ENCODE measurements at regions not wholly inside any gene's neighbourhood (a gene's known extent, or its start where the extent isn't known, plus 50 kb on each side); places are given as distances from the start of the nearest gene placed in this dataset.

DNA sequence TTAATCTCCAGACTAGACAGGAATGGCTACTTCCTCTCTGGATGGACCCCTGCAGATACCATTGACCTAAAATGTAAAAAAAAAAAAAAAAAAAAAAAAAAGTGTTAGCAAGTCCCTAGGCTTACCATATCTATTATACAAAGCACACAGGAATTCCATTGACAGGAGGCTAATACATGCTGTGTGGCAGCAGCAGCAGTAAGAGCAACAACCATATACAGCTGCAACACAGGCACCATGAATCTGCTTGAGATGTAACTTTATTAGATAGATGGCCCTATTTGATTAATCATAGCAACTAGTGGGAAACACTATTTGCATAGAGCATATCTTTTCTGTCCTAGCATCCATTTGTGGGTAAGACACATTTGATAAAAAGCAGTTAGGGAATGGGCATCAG, 1447.1 kb downstream of the FAM181B start:
- TF ChIP-seq POLR2A (IDR thresholded peaks at IDR 0.05; ENCODE audit: control extremely low read depth in 1 of 2, low read depth in 2 of 2, low read length in 2 of 2) (no peak), JUND (IDR thresholded peaks at IDR 0.05; ENCODE audit: low read length) (no peak)
- TF ChIP-seq, protein P1, sequence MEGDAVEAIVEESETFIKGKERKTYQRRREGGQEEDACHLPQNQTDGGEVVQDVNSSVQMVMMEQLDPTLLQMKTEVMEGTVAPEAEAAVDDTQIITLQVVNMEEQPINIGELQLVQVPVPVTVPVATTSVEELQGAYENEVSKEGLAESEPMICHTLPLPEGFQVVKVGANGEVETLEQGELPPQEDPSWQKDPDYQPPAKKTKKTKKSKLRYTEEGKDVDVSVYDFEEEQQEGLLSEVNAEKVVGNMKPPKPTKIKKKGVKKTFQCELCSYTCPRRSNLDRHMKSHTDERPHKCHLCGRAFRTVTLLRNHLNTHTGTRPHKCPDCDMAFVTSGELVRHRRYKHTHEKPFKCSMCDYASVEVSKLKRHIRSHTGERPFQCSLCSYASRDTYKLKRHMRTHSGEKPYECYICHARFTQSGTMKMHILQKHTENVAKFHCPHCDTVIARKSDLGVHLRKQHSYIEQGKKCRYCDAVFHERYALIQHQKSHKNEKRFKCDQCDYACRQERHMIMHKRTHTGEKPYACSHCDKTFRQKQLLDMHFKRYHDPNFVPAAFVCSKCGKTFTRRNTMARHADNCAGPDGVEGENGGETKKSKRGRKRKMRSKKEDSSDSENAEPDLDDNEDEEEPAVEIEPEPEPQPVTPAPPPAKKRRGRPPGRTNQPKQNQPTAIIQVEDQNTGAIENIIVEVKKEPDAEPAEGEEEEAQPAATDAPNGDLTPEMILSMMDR (IDR thresholded peaks at IDR 0.05; ENCODE audit: control extremely low read depth in 1 of 3, insufficient read depth in 1 of 3, low read depth in 1 of 3, low read length in 3 of 3), result no peak

All from H1 (cell line).